HG03520 (cell line): ENCODE measurements at regions not wholly inside any gene's neighbourhood (a gene's known extent, or its start where the extent isn't known, plus 50 kb on each side); places are given as distances from the start of the nearest gene placed in this dataset.

Experiments used
- ATAC-seq: cut with Tn5 transposase; IDR thresholded peaks from one replicate; pipeline ENCODE4 v1.9.1; 2021; ENCODE audit warnings: mild to moderate bottlenecking, moderate library complexity; ENCODE audit not compliant: unreplicated experiment

DNA sequence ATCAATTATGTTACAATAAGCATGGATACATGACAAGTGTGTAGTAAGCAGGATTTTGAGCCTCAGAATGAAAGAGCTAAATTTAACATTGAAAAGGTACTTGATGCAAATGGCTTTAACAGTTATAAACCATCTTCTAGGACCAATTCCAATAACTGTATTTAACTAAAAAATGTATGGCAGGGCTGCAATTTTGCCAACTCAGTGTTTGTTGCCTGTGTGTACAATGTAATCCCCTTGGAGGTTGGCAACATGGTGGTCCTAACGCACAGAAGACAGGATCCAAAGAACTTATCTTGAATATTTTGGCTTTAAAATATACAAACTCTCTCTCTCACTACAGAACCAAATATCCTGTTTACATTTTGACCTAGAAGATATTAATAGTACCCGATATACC, 2314.1 kb downstream of the LRRC4C start:
- ATAC-seq = no peak

DNA sequence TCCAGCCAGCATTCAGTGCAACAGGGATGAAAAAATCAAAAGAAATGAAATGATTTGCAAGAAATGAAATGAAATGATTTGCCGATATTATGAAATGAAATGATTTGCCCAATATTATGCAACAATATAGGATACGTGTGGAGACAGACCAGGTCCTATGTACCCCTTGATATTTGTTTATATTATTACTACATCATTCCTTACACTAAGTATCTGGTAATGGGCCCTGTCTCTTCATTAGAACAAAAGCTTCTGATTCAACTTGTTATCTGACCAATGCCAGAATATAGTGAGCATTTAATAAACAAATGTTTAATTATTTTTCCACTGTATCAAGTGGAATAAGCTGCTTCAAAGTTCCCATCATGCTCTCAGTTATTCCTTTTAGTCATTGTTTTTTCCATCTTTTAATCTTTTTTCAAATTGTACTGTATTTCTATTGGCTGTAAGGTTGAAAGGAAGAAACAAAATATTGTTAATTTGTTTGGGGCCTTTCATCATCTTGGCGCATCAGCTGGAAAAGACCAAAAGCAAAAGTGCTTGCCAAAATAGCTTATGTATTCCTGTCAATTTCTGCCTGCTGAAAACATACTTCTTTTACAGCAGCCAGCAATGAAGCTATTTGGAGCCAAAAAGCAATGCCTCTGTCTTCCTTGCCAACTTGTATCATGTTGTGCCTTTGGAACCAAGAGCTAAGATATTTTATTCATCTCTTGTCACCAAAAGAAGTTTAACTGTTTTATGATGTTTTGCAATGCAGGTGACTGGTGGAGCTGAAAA, 2314.9 kb downstream of the LRRC4C start:
- no peak for ATAC-seq

DNA sequence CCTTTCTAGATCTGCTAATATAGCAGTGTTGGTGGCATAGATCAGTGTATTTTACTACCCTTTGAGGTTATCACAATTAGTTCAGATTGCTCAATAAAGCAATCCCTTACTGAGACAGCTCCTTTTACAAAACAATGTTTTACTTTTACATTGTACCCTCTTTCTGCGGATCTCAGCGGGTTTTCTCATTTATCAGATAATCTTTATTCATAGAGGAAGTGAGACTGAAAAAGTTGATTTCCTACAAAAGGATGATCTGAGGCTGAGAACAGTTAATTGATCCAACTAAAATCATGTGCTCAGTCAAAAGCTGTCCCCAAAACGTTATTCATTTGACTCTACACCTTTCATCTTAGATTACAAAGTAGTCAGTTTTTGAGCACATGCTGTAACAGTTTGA, 2319.9 kb downstream of the LRRC4C start:
- ATAC-seq = no peak

DNA sequence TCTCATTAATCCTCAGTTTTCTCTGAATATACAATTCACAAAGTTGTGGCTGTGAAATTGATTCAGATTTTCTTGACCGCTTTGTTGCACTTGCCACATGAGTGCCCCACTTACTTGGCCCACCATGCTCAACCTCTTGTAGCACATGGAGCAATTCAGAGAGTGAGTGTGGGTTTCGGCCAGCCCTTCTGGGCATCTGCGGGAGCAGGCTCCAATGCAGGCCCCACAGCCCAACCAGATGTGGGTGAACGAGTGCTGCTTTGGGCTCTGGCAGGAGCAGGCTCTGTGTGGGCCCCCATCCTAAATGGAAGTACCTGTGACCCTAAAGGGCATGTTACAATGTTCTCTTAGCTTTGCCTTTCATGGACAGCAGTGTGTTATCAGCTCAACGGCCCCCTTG, 2338.6 kb downstream of the LRRC4C start:
- no peak for ATAC-seq

DNA sequence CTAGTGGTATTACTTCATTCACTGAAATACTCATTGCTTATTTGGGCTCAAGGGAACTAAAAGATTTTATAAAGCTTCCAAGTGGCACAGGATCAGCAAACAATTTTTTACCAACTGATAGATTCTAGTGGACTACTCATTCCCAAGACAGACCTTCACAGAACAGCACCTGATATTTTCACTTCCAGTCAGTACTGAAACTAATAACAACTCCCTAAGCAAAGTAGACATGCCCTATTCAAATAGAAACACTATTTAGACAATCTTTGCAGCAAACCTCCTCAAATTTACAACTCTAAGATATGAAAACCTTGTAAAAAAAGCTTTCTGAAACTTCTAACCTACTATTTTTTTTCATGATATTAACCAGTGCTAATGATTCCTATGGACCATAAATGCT, 2345.8 kb downstream of the LRRC4C start:
- no peak for ATAC-seq

DNA sequence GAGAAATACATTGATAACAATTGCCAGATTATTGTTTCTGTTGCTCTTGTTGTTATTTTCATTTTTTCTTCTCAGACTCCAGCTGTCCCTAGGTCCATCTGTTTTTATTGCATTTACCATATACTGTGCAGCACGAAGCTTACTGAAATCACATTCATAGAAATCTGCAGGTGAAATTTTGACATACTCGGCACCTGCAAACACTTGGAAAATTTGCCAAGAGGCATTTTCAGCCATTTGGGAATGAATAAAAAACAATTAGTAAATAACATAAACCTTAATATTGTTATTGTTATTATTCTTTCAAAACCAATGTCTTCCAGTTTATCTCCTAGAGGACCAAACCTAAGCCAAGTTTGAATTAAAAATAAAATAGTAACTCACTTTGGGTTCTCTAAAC, 2357.2 kb downstream of the LRRC4C start:
- no peak for ATAC-seq

DNA sequence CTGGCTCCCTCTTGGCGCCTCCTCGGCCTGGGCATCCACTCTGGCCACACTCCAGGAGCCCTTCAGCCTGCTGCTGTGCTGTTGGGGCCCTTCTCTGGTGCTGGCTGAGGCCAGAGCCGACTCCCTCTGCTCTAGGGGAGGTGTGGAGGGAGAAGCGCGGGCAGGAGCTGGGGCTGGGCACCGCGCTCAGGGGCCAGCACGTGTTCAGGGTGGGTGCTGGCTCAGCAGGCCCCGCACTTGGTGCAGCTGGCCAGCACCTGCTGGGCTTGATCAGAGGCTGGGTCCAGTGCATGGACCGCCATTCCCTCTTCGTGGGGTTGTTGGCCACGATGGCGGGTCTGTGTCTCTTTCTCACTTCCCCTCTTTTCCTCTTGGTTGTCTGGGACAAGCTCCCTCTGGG, 2381.0 kb downstream of the LRRC4C start:
- no peak for ATAC-seq

DNA sequence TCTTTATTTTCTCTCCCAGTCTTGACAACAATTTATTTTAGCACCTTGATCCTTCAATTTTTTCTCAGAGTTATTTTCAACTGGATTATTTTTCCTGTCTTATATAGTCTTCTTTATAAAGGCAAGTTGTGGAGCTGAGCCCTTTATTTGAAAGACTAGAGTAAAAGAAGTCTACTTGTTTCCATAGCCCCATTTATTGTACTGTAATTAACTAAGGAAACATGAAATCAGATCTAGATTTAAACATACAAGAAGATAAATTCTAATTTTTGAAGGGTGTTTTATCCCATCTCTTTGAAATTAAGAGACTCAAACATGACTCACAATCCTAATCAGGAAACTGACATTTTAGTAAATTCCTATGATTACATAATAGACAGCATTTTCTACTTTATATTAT, 2421.8 kb downstream of the LRRC4C start:
- no peak for ATAC-seq

DNA sequence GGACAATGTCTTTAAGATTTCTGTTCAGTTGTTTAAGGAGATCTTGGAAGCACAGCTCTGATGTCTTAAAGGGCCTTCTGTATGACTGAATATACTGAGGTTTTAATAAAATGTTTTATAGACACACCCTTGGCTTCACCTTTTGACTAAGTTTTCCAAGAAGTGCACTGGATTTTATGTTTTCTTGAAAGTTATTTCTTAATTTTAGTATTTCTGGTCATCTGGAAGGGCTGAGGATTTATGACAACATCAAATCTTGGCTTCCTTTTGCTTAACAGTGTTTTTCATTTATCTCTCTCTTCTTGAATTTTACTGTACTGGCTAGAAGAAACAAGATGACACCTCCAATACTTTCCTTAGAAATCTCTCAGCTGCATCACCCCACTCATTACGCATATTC, 2423.4 kb downstream of the LRRC4C start:
- ATAC-seq = no peak

DNA sequence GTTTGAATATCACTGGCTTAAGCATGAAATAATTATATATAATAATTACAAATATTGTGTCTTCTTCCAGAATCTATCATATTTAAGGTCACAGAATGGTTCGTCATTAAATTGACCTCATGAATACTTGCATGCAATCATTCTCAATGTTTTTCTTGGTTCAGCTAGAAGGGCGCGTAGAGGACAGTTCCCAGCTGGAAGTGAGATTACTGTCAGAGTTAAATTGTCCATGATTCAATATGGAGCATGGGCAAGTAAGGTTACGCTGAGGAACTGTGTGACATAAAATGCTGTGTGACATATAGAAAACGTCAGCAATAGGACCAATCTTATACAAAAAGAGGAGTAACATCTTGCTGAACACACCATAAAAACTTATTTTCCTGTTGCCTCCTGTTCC, 2423.5 kb upstream of the RAG2 start:
- ATAC-seq = no peak

DNA sequence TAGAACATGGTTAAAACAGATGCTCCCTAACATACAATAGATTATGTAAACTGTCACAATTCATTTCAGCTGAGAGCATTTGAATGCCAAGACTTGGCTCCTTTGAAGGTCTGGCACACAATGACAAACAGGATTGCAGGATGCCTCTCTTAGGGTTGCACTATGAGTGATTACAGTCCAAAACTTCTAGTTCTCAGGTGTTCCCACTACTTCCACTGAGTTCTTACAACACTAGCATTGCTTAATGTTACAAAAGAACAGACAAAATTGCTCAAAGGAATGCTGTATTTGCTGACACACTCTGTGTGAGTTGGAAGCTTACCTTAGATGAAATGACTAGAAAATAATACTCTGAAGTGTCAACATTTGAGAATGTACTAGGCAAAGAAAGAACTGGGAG, 2413.8 kb upstream of the RAG2 start:
- no peak for ATAC-seq

DNA sequence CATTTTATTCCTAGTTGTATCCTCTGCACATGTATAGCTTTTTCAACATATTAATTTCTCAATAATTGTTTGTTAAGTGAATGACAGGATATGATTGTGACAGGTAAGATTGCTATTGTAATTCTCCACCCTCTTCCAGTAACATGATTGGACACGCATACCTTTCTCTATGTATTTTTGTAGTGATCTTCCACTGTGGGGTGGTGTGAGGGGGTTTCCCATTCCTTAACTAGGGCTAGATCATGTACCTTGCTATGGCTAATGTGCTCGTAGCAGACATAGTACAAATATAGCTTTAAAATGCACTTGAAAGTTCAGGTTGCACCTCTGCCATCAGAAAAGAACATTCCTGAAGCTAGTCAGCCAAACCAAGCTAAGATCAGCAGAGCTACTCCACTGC, 2392.8 kb upstream of the RAG2 start:
- no peak for ATAC-seq

DNA sequence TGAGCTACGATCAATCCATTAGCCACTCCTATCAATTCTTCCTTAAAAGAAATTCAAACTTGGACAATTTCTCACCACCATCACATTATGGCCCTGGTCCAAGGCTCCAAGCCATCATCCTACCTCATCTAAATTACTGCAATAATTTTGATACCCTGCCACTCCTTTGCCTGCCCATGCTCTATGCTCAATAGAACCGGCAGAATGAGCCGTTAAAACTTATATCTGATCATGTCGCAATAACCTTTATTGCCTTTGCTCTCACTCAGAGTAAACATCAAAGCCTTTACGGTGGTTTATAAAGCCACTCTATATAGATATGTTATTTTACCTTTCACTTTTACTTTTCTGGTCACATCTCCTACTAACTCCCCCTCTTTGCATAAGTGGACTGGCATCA, 2392.1 kb upstream of the RAG2 start:
- no peak for ATAC-seq

DNA sequence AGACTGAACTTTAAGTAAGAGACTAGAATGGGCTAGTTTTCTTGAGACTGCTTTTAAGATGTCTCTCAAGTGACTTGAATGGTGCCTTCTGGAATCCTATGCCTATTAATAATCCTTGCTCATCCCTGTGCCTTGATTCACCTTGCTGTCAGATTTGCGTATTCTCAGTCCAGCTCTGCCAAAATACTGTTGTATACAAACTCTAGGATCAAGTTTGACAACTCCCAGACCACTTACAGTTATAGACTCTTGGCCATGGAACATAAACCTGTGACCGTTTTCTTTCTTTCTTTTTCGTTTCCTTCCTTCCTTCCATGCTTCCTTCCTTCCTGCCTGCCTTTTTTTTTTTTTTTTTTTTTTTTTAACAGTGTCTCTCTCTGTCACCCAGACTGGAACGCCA, 2390.9 kb upstream of the RAG2 start:
- ATAC-seq = no peak

DNA sequence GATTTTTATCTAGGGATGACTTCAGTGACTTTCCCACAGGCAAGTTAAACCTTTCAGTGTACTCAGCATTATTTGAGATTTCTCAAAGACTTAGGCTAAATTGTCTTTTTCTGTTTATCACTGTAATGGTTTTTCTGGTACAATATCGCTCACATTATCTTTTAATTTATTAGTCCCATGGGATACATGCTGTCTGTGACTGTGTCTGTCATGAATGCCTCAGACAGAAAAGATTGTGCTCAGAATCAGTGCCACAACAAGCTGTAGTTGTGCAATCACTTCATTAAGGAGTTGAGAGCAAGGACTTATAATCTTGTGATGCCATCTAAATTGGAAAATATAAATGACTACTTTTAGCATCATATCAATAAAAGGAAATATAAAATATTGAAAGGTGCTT, 2374.2 kb upstream of the RAG2 start:
- ATAC-seq = no peak

DNA sequence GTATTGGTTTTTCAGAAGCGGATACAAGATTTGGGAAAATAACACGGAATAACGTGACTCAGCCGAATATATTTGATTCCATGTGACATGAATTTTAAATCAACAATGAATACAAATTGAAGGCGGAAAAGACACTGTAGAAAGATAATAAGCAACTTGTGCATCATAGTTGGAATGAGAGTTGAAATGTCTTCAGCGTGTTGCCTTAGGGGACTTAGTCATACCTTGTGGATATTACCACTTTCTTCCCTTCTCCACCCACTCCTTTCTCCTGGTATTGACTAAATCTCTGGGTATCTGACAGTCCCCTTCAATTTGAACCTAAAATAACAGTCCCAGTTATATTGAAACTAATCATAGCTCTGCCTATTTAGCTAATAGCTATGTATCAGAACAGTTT, 2373.1 kb upstream of the RAG2 start:
- ATAC-seq = no peak

DNA sequence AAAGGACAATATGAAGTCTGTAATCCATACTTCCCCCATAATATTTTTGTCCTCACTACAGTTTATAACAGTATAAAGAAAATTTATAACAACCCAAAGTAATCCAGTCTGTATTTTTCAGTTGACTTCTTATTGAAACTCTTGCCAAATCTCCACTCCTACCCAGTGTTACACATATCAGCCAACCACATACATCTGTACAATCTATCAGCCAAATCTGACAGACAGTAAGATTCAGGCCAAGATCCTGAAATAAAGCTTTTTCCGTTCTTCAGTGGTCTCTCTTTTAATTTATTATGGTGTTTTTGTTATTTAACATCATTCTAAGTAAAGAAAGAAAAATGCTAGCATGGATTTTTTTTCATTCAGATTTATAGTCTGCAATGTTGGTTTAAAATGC, 2370.9 kb upstream of the RAG2 start:
- no peak for ATAC-seq

DNA sequence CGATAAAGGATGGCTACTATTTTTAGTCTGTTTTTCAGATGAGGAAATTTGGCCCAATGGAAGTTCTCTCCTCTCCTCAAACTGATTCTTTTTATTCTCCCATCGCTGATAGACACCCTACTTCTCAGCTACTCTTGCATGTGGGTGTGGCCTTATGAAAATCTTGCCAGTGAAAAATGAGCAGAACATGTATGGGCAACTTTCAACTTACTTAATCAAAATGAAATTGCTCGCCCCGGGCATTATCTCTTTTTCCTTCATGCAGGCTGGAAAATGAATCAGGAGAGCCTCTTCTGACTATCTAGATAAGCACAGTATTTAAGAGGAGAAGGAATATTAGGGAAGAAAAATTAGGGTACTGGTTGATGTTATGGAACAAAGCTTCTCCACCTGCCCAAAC, 2354.7 kb upstream of the RAG2 start:
- no peak for ATAC-seq

DNA sequence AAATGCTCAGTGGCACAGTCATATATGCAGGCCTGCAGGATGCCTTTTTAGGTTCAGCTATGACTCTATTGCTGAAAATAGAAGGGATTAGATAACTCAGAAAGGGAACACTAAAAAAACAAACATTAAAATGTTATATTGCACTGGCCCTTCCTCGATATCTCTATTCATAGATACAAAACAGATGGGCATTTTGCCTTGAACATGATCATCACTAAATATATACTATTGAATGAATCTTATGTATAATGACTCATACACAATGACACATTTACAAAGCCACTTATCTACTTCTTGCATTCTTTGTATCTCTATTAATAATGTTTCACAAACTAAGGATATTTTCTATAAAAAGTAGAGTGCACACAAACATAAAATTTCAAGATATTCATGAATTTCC, 2352.8 kb upstream of the RAG2 start:
- ATAC-seq = no peak

DNA sequence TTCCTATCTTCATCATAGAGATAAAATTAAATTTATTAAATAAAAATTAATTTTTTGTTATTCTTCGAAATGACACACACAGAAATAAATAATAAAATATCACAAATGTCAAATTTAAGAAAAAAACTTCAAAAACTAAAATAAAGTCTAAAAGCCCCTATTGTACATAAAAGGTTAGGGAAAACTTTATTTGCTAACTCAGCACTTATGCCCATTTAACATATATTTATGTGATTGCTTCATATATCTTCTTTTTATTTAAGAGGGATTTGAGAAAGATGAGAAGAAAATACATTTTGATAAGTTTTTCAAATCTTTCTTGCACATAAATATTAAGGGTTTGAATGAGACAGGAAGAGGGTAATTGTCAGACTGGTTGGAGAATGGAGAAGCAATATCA, 2350.4 kb upstream of the RAG2 start:
- ATAC-seq = no peak

DNA sequence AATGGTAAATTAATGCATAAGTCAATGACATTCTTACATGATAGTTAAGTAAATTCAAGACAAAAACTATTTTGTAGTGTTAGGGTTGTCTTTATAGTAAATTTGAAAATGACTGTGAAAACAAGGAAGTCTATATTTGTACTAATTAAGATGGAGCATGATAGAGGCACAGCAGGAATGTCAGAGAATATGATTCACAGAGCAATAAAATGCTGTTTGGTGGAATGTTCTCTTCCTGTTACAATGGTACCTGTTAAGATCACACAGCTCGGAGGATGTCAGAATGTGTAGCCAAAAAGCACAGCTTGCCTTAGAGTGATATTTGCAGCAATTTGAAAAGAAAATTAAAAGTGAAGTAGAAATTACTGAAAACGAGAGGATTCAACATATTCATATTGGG, 2339.7 kb upstream of the RAG2 start:
- no peak for ATAC-seq

DNA sequence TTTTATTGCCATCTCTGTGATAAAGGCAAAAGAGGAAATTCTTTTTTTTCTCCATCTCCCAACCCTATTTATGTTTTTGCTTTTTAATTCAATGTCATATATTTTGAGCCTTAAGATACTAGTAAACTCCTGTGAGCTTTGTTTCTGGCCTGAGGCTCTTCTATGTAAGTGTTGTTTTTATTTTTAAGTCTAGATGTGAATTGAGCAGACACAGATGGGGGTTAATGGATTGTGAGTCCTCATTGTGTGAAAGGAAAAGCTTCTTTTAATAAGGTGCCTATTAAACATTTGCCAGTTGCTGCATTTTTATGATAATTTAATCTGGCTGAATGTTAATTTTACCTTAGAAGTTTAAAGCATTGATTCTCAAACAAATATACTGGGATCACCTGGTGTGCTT, 2337.9 kb upstream of the RAG2 start:
- ATAC-seq = no peak

DNA sequence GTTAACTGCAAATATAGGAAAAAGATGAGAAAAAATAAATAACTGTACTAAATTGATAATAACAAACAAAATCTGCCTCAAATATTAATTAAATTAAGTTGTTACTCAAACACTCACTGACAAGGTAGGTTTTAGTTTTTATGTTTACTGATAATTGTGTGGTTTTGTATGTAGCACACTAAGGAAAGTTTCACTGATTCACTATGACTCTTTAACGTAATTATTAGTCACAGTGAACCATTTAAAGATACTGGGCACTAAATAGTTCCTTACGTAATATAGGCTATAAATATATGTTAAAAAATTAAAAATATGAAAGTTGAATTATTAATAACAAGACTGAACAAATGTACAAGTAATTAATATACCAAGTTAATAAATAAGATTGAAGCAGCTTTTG, 2330.0 kb upstream of the RAG2 start:
- ATAC-seq = no peak
